ENCODE measurements at regions not wholly inside any gene's neighbourhood (a gene's known extent, or its start where the extent isn't known, plus 50 kb on each side); places are given as distances from the start of the nearest gene placed in this dataset.

DNA sequence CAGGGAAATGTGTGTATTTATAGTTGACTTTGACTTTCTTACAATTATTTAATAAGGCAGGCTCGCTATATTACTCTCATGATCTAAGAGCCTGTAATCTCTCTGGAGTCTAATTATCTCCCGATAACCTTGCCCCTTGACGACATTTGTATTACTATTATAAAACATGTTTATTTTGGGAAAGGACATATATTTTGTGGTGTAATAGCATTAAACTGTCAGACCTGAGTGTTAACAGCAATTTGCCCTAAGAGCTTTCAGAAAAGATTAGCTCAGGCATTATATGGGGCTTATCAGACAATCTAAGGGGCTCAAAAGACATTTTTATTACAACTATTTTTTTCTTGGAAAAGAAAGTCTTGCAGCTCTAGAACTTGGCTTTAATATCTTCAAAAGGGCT, 427.9 kb upstream of the SLIT2 start:
- TF ChIP-seq, protein P1, sequence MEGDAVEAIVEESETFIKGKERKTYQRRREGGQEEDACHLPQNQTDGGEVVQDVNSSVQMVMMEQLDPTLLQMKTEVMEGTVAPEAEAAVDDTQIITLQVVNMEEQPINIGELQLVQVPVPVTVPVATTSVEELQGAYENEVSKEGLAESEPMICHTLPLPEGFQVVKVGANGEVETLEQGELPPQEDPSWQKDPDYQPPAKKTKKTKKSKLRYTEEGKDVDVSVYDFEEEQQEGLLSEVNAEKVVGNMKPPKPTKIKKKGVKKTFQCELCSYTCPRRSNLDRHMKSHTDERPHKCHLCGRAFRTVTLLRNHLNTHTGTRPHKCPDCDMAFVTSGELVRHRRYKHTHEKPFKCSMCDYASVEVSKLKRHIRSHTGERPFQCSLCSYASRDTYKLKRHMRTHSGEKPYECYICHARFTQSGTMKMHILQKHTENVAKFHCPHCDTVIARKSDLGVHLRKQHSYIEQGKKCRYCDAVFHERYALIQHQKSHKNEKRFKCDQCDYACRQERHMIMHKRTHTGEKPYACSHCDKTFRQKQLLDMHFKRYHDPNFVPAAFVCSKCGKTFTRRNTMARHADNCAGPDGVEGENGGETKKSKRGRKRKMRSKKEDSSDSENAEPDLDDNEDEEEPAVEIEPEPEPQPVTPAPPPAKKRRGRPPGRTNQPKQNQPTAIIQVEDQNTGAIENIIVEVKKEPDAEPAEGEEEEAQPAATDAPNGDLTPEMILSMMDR (conservative IDR thresholded peaks at IDR 0.05; ENCODE audit: low read depth, low read length): no peak
- no peak overlapping the region for H3K4me3 ChIP-seq (ENCODE audit: low read depth, low read length)
- no peak for DNase-seq (ENCODE audit: low read depth)

DNA sequence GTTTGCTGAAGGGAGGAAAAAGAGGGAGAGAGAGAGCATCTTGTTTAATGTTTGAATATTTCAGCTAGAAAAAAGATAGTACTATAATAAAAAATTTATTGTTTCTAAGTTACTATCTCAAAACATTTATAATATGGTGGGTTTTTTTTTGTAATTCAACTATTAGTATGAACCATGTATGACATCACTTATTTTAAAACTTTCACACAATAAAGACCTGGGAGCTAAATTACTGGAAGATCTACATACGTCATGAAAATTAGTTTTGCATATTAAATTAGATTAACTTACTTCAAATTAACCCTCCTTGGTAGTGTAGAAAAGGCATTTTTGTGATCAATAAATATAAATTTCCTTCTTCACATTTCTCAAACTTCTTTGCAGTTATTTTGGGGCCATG, 432.0 kb upstream of the SLIT2 start:
- TF ChIP-seq, protein P1 (conservative IDR thresholded peaks at IDR 0.05; ENCODE audit: low read depth, low read length): no peak
- no peak overlapping the region for H3K4me3 ChIP-seq (ENCODE audit: low read depth, low read length)
- DNase-seq (ENCODE audit: low read depth): no peak

DNA sequence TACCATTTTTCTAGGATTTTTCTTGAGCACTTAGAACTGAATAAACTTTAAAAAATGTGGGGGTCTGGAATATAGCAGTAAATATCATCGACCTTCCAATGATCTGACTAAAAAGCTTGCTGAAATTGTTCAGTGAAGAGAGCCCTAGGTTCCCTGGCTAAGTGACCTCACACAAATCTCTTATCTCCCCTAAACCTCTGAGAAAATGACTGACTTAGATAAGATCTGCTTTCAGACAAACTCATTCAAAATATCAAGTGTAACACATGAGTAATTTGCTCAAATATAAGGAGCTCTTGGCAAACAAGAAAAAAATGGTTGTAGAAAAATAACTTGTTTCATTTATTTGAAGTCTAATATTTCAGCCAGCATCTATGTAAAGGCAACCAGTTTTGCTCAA, 441.7 kb upstream of the SLIT2 start:
- DNase-seq (ENCODE audit: low read depth): no peak

DNA sequence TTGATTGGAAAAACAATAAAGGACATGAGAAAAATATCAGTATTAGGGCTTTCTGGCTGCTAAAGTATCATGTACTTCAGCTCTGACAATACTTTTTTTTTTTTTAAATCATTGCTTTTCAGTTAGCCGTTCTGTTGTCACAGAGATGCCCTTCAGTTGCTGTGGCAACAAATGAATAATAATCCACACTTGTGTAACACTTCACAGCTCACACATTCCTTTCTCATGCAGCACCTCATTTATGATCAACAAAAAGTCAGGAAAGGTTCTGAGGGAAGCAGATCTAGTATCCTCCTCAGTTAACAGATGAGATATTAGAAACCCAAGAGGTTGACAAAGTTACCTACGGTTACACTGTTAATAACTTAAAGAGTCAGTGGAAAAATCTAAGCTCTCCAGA, 444.2 kb upstream of the SLIT2 start:
- TF ChIP-seq, protein P1 (conservative IDR thresholded peaks at IDR 0.05; ENCODE audit: low read depth, low read length): no peak
- peak; percentile 87 for DNase-seq (ENCODE audit: low read depth)
- H3K4me3 ChIP-seq (ENCODE audit: low read depth, low read length): no peak overlapping the region

More for the DNA sequence above, 441.7 kb upstream of the SLIT2 start:
- TF ChIP-seq, protein P1 (conservative IDR thresholded peaks at IDR 0.05; ENCODE audit: low read depth, low read length): no peak
- no peak overlapping the region for H3K4me3 ChIP-seq (ENCODE audit: low read depth, low read length)

DNA sequence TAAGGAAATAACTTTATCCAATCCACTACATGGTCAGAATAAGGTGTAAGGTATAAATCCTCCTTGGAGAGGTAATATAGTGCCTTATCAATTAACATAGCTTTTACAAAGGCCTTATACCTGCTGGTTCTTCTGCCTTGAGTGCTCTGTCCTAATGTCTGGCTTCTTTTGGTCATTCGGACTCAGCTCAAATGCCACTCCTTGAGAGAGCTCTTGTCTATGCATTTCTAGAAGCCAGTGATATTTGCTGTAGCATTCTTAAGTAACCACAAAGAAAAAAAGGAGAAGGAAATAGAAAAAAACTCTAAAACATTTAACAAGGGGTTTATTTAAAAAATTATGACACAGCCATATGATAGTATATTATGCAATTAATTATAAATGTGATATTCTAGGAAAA, 444.8 kb upstream of the SLIT2 start:
- TF ChIP-seq, protein P1 (conservative IDR thresholded peaks at IDR 0.05; ENCODE audit: low read depth, low read length): no peak
- no peak overlapping the region for H3K4me3 ChIP-seq (ENCODE audit: low read depth, low read length)
- peak; percentile 61 for DNase-seq (ENCODE audit: low read depth)

DNA sequence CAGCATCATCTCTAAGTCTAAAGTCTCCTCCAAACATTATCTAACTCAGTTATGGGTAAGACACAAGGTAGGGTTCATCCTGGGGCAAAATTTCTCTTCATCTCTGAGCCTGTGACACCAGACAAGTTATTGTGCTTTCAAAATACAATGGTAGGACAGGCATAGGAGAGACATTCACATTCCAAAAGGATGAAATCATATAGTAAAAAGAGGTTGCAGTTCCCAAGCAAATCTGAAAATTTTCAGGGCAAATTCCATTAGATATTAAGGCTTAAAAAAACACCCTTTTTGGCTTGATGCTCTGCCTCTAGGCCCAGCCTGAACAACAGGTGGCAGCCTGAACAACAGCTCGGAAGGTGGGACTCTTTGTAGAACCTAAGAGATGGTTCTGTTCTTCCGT, 448.3 kb upstream of the SLIT2 start:
- peak; percentile 25 for DNase-seq (ENCODE audit: low read depth)
- H3K4me3 ChIP-seq (ENCODE audit: low read depth, low read length): no peak overlapping the region
- TF ChIP-seq, protein P1 (conservative IDR thresholded peaks at IDR 0.05; ENCODE audit: low read depth, low read length): no peak

DNA sequence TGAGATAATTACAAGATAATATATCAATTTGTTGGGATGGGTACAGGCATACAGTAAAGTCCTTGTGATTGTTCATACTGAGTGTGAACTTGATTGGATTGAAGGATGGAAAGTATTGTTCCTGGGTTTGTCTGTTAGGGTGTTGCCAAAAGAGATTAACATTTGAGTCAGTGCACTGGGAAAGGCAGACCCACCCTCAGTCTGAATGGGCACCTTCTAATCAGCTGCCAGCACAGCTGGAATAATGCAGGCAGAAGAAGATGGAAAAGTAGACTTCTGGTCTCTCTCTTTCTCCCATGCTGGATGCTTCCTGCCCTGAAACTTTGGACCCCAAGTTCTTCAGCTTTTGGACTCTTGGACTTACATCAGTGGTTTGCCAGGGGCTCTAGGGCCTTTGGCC, 457.9 kb upstream of the SLIT2 start:
- no peak for DNase-seq (ENCODE audit: low read depth)
- no peak overlapping the region for H3K4me3 ChIP-seq (ENCODE audit: low read depth, low read length)
- TF ChIP-seq, protein P1 (conservative IDR thresholded peaks at IDR 0.05; ENCODE audit: low read depth, low read length): no peak

Data from choroid plexus epithelial cell (primary cell).